NAMALWA (cell line): ENCODE measurements at regions not wholly inside any gene's neighbourhood (a gene's known extent, or its start where the extent isn't known, plus 50 kb on each side); places are given as distances from the start of the nearest gene placed in this dataset.
"Not testable (repeated sequence)": the region's sequence is repeated elsewhere in the genome, so short reads cannot be mapped to it uniquely, and the experiment has no call there.

ENCODE experiments used
- DNase-seq: peaks from one replicate; pipeline ENCODE4 v3.0.0-alpha.2; 2015; ENCODE audit warnings: low spot score

GRCh38 chr20:30511322-30512030 lies 746.0 kb upstream of the DEFB115 start:
- DNase-seq, result no peak

GRCh38 chr20:30513050-30513628 lies 744.3 kb upstream of the DEFB115 start:
- no peak for DNase-seq

GRCh38 chr20:30515915-30516314 lies 741.5 kb upstream of the DEFB115 start:
- not testable (repeated sequence) for DNase-seq

GRCh38 chr20:30518906-30519305 lies 738.6 kb upstream of the DEFB115 start:
- not testable (repeated sequence) for DNase-seq

- DNase-seq, result not testable (repeated sequence)
Observed at GRCh38 chr20:30521686-30522415, 735.6 kb upstream of the DEFB115 start.

GRCh38 chr20:30524155-30524554 lies 733.3 kb upstream of the DEFB115 start:
- DNase-seq, result not testable (repeated sequence)

GRCh38 chr20:30524761-30525160 lies 732.7 kb upstream of the DEFB115 start:
- not testable (repeated sequence) for DNase-seq

GRCh38 chr20:30533653-30534052 lies 723.8 kb upstream of the DEFB115 start:
- DNase-seq, result not testable (repeated sequence)

- not testable (repeated sequence) for DNase-seq
Observed at GRCh38 chr20:30537459-30537858, 720.0 kb upstream of the DEFB115 start.

GRCh38 chr20:30540330-30541069 lies 717.0 kb upstream of the DEFB115 start:
- DNase-seq, result not testable (repeated sequence)

GRCh38 chr20:30551236-30551635 lies 706.2 kb upstream of the DEFB115 start:
- not testable (repeated sequence) for DNase-seq

- DNase-seq, result not testable (repeated sequence)
Observed at GRCh38 chr20:30556797-30557196, 700.7 kb upstream of the DEFB115 start.

- DNase-seq, result not testable (repeated sequence)
Observed at GRCh38 chr20:30565086-30565485, 692.4 kb upstream of the DEFB115 start.

- not testable (repeated sequence) for DNase-seq
Observed at GRCh38 chr20:30569867-30570266, 687.6 kb upstream of the DEFB115 start.

- not testable (repeated sequence) for DNase-seq
Observed at GRCh38 chr20:30570622-30571021, 686.8 kb upstream of the DEFB115 start.

GRCh38 chr20:30574337-30574736 lies 683.1 kb upstream of the DEFB115 start:
- DNase-seq, result not testable (repeated sequence)

GRCh38 chr20:30579069-30579468 lies 678.4 kb upstream of the DEFB115 start:
- not testable (repeated sequence) for DNase-seq

GRCh38 chr20:30579824-30580438 lies 677.5 kb upstream of the DEFB115 start:
- DNase-seq, result not testable (repeated sequence)

- DNase-seq, result not testable (repeated sequence)
Observed at GRCh38 chr20:30581839-30582238, 675.6 kb upstream of the DEFB115 start.

GRCh38 chr20:30584403-30584802 lies 673.1 kb upstream of the DEFB115 start:
- DNase-seq, result not testable (repeated sequence)

GRCh38 chr20:30585244-30585796 lies 672.1 kb upstream of the DEFB115 start:
- DNase-seq, result not testable (repeated sequence)
